ENCODE measurements at regions not wholly inside any gene's neighbourhood (a gene's known extent, or its start where the extent isn't known, plus 50 kb on each side); places are given as distances from the start of the nearest gene placed in this dataset.
"Not testable (repeated sequence)": the region's sequence is repeated elsewhere in the genome, so short reads cannot be mapped to it uniquely, and the experiment has no call there.

- DNase-seq (ENCODE audit: extremely low spot score); POLR2A ChIA-PET; CTCF ChIA-PET: not testable (repeated sequence)
Observed at GRCh38 chr10:95137990-95138625, 55.9 kb upstream of the ACSM6 start.

DNA sequence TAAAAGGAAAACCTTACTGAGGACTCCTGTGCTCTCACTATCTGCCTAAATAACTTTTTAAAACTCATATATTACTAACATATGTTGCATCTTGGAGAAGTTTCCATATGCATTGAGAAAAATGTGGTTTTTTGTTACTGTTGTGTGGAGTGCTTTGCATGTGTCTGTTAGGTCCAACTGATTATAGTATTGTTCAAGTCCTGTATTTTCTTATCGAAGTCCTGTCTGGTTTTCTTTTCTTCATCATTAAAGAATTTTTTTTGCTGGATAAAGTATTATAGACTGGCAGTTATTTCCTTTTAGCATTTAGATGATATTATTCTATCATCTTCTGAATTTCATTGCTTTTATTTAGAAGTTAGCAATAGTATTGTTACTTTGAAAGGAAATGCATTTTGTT is 59.5 kb upstream of the ACSM6 start:
- CTCF ChIA-PET: interaction anchor here (1.5 kb wide), 1 partner anchor 109 kb away, joined by 10 read pairs; no protein-coding TSS in a partner anchor
- TF ChIP-seq ARNT (IDR thresholded peaks at IDR 0.05) (no peak), NFRKB (IDR thresholded peaks at IDR 0.05) (no peak), CTBP1 (IDR thresholded peaks at IDR 0.05; ENCODE audit: borderline replicate concordance) (no peak), PKNOX1 (IDR thresholded peaks at IDR 0.05) (no peak), FOXM1 (IDR thresholded peaks at IDR 0.05; ENCODE audit: borderline replicate concordance) (no peak), FOXK2 (IDR thresholded peaks at IDR 0.05) (no peak), SP1 (IDR thresholded peaks at IDR 0.05) (no peak), HDGF (IDR thresholded peaks at IDR 0.05; ENCODE audit: borderline replicate concordance) (no peak), ELF4 (IDR thresholded peaks at IDR 0.05) (no peak), LEF1 (IDR thresholded peaks at IDR 0.05; ENCODE audit: borderline replicate concordance) (no peak), SUZ12 (IDR thresholded peaks at IDR 0.05) (no peak), BHLHE40 (IDR thresholded peaks at IDR 0.05; ENCODE audit: borderline replicate concordance) (no peak), TARDBP (IDR thresholded peaks at IDR 0.05) (no peak), ZNF384 (IDR thresholded peaks at IDR 0.05) (no peak), FOXA1 (IDR thresholded peaks at IDR 0.05) (no peak), L3MBTL2 (conservative IDR thresholded peaks at IDR 0.05) (no peak)
- no peak for DNase-seq (ENCODE audit: extremely low spot score)
- POLR2A ChIA-PET: no interaction called here

GRCh38 chr10:95133997-95134396 is 60.0 kb upstream of the ACSM6 start:
- POLR2A ChIA-PET: no interaction called here
- DNase-seq (ENCODE audit: extremely low spot score): no peak
- CTCF ChIA-PET: interaction anchor here (0.9 to 1.5 kb wide), 2 partner anchors 38 to 109 kb away, joined by 4 to 10 read pairs; no protein-coding TSS in a partner anchor
- no peak for TF ChIP-seq FOXK2 (IDR thresholded peaks at IDR 0.05)
- TF ChIP-seq SUZ12 (IDR thresholded peaks at IDR 0.05): no peak
- TF ChIP-seq NFRKB (IDR thresholded peaks at IDR 0.05): no peak
- no peak for TF ChIP-seq TARDBP (IDR thresholded peaks at IDR 0.05)
- no peak for TF ChIP-seq L3MBTL2 (conservative IDR thresholded peaks at IDR 0.05)
- TF ChIP-seq BHLHE40 (IDR thresholded peaks at IDR 0.05; ENCODE audit: borderline replicate concordance): no peak
- TF ChIP-seq CTBP1 (IDR thresholded peaks at IDR 0.05; ENCODE audit: borderline replicate concordance): no peak
- no peak for TF ChIP-seq PKNOX1 (IDR thresholded peaks at IDR 0.05)
- no peak for TF ChIP-seq FOXM1 (IDR thresholded peaks at IDR 0.05; ENCODE audit: borderline replicate concordance)
- TF ChIP-seq ZNF384 (IDR thresholded peaks at IDR 0.05): no peak
- no peak for TF ChIP-seq ARNT (IDR thresholded peaks at IDR 0.05)
- no peak for TF ChIP-seq ELF4 (IDR thresholded peaks at IDR 0.05)
- no peak for TF ChIP-seq HDGF (IDR thresholded peaks at IDR 0.05; ENCODE audit: borderline replicate concordance)
- TF ChIP-seq FOXA1 (IDR thresholded peaks at IDR 0.05): no peak
- TF ChIP-seq SP1 (IDR thresholded peaks at IDR 0.05): no peak
- no peak for TF ChIP-seq LEF1 (IDR thresholded peaks at IDR 0.05; ENCODE audit: borderline replicate concordance)

DNA sequence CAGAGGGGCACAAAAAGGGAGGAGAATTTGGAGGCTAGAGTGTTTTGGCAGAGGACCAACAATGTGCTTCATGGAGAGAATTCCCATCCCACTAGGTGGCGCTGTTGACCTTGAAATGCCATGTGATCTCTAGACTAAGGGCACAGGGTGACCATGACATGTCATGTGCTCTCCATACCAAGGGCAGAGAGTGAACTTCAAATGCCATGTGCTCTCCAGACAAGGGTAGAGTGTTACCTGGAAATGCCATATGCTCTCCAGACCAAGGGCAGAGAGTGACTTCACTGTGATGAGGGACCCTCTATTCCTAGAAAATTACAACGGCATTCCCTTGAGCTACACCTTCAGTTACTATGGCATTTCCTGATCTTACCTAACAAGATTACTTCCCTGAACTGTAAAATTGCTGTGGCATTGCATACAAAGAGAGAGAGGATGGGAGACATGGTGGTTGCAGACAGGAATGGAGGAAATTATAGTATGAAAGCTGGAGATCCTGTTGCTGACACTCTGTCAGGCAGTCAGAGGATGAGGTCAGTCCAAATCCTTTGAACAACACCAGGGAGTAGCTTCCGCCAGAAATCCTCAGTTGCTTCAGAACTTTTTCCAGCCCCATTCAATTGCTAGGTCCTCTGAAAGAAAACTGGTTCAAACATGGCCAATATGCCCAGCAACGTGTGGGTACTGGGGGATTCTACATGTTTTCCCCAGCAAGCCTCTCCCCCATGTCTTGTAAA is 60.9 kb upstream of the ACSM6 start:
- POLR2A ChIA-PET: interaction anchor here (0.6 kb wide), 1 partner anchor 240 kb away, joined by 3 read pairs; no protein-coding TSS in a partner anchor
- CTCF ChIA-PET: interaction anchor here (0.6 to 1.5 kb wide), 7 partner anchors 10 to 293 kb away, joined by 3 to 10 read pairs (median 3); no protein-coding TSS in a partner anchor
- DNase-seq (ENCODE audit: extremely low spot score): peak; percentile 75
- TF ChIP-seq CTBP1 (IDR thresholded peaks at IDR 0.05; ENCODE audit: borderline replicate concordance) (no peak), L3MBTL2 (conservative IDR thresholded peaks at IDR 0.05) (peak; percentile 81)

DNA sequence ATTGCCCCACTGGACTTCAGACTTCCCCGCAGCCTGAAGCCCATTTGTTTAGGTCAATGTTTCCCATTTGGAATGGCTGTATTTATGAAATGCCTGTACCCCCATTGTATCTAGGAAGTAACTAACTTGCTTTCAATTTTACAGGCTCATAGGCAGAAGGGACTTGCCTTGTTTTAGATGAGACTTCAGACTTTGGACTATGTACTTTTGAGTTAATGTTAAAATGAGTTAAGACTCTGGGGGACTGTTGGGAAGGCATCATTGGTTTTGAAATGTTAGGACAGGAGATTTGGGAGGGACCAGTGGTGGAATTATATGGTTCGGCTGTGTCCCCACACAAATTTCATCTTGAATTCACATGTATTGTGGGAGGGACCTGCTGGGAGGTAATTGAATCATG is 61.1 kb upstream of the CYP2C8 start:
- POLR2A ChIA-PET; DNase-seq (ENCODE audit: extremely low spot score); CTCF ChIA-PET: not testable (repeated sequence)

- DNase-seq (ENCODE audit: extremely low spot score): no peak
- TF ChIP-seq ELF4 (IDR thresholded peaks at IDR 0.05): no peak
- TF ChIP-seq LEF1 (IDR thresholded peaks at IDR 0.05; ENCODE audit: borderline replicate concordance): no peak
- no peak for TF ChIP-seq ZNF384 (IDR thresholded peaks at IDR 0.05)
- TF ChIP-seq NFRKB (IDR thresholded peaks at IDR 0.05): no peak
- TF ChIP-seq ARNT (IDR thresholded peaks at IDR 0.05): no peak
- no peak for TF ChIP-seq TARDBP (IDR thresholded peaks at IDR 0.05)
- TF ChIP-seq SP1 (IDR thresholded peaks at IDR 0.05): no peak
- no peak for TF ChIP-seq BHLHE40 (IDR thresholded peaks at IDR 0.05; ENCODE audit: borderline replicate concordance)
- no peak for TF ChIP-seq CTBP1 (IDR thresholded peaks at IDR 0.05; ENCODE audit: borderline replicate concordance)
- TF ChIP-seq FOXA1 (IDR thresholded peaks at IDR 0.05): no peak
- TF ChIP-seq FOXK2 (IDR thresholded peaks at IDR 0.05): no peak
- no peak for TF ChIP-seq HDGF (IDR thresholded peaks at IDR 0.05; ENCODE audit: borderline replicate concordance)
- TF ChIP-seq PKNOX1 (IDR thresholded peaks at IDR 0.05): no peak
- POLR2A ChIA-PET: no interaction called here
- CTCF ChIA-PET: interaction anchor here (1.0 kb wide), 1 partner anchor 121 kb away, joined by 3 read pairs; no protein-coding TSS in a partner anchor
Observed at GRCh38 chr10:95125582-95125981, 56.3 kb upstream of the CYP2C8 start.
